ENCODE measurements at regions not wholly inside any gene's neighbourhood (a gene's known extent, or its start where the extent isn't known, plus 50 kb on each side); places are given as distances from the start of the nearest gene placed in this dataset.

GRCh38 chr15:70406617-70407335 lies 309.1 kb upstream of the TLE3 start:
- H3K36me3 ChIP-seq (ENCODE audit: control insufficient read depth in 3 of 3, insufficient read depth in 3 of 3, low read length in 3 of 3), result no peaks in the 10 kb centered on the region
- H3K4me1 ChIP-seq (ENCODE audit: control insufficient read depth in 3 of 3, insufficient read depth in 3 of 3, low read length in 3 of 3), result no peaks in the 10 kb centered on the region
- H3K4me3 ChIP-seq (ENCODE audit: low read length in 3 of 3), result no peak overlapping the region
- no peak overlapping the region for H3K9ac ChIP-seq (ENCODE audit: low read depth in 1 of 3, low read length in 3 of 3)
- peaks cover 0 to 5% (median 2%) of the 10 kb centered on the region in 3 donors for H3K9me3 ChIP-seq (ENCODE audit: control insufficient read depth in 3 of 3, low read length in 3 of 3)
- H3K27ac ChIP-seq (ENCODE audit: low read depth, low read length), result no peak overlapping the region
- peaks cover 2 to 6% (median 3%) of the 10 kb centered on the region in 3 donors for H3K27me3 ChIP-seq (ENCODE audit: control insufficient read depth in 3 of 3, insufficient read depth in 3 of 3, low read length in 3 of 3)

- Histone ChIP-seq H3K27me3 (ENCODE audit: control insufficient read depth in 3 of 3, insufficient read depth in 3 of 3, low read length in 3 of 3) (peaks cover 6 to 9% (median 8%) of the 10 kb centered on the region in 3 donors), H3K27ac (ENCODE audit: low read depth, low read length) (no peak overlapping the region)
Measured at GRCh38 chr15:70401709-70402108, 304.0 kb upstream of the TLE3 start.

GRCh38 chr15:70400766-70401541 lies 303.2 kb upstream of the TLE3 start:
- Histone ChIP-seq H3K9ac (ENCODE audit: low read depth in 1 of 3, low read length in 3 of 3) (no peak overlapping the region), H3K9me3 (ENCODE audit: control insufficient read depth in 3 of 3, low read length in 3 of 3) (no peaks in the 10 kb centered on the region), H3K4me3 (ENCODE audit: low read length in 3 of 3) (no peak overlapping the region), H3K27ac (ENCODE audit: low read depth, low read length) (no peak overlapping the region), H3K36me3 (ENCODE audit: control insufficient read depth in 3 of 3, insufficient read depth in 3 of 3, low read length in 3 of 3) (no peaks in the 10 kb centered on the region), H3K27me3 (ENCODE audit: control insufficient read depth in 3 of 3, insufficient read depth in 3 of 3, low read length in 3 of 3) (peaks cover 4 to 6% (median 6%) of the 10 kb centered on the region in 3 donors), H3K4me1 (ENCODE audit: control insufficient read depth in 3 of 3, insufficient read depth in 3 of 3, low read length in 3 of 3) (no peaks in the 10 kb centered on the region)

More at GRCh38 chr15:70401709-70402108, 304.0 kb upstream of the TLE3 start:
- H3K9ac ChIP-seq (ENCODE audit: low read depth in 1 of 3, low read length in 3 of 3), result no peak overlapping the region
- H3K9me3 ChIP-seq (ENCODE audit: control insufficient read depth in 3 of 3, low read length in 3 of 3), result peaks cover 0 to 2% (median 0%) of the 10 kb centered on the region in 3 donors
- no peaks in the 10 kb centered on the region for H3K36me3 ChIP-seq (ENCODE audit: control insufficient read depth in 3 of 3, insufficient read depth in 3 of 3, low read length in 3 of 3)
- H3K4me1 ChIP-seq (ENCODE audit: control insufficient read depth in 3 of 3, insufficient read depth in 3 of 3, low read length in 3 of 3), result no peaks in the 10 kb centered on the region
- H3K4me3 ChIP-seq (ENCODE audit: low read length in 3 of 3), result no peak overlapping the region

- H3K27me3 ChIP-seq (ENCODE audit: control insufficient read depth in 3 of 3, insufficient read depth in 3 of 3, low read length in 3 of 3), result peaks cover 4 to 12% (median 6%) of the 10 kb centered on the region in 3 donors
- no peaks in the 10 kb centered on the region for H3K36me3 ChIP-seq (ENCODE audit: control insufficient read depth in 3 of 3, insufficient read depth in 3 of 3, low read length in 3 of 3)
- H3K9me3 ChIP-seq (ENCODE audit: control insufficient read depth in 3 of 3, low read length in 3 of 3), result no peaks in the 10 kb centered on the region
Measured at GRCh38 chr15:70399204-70399603, 301.5 kb upstream of the TLE3 start.

GRCh38 chr15:70398694-70399093 lies 301.0 kb upstream of the TLE3 start:
- no peak overlapping the region for H3K27ac ChIP-seq (ENCODE audit: low read depth, low read length)
- H3K4me3 ChIP-seq (ENCODE audit: low read length in 3 of 3), result no peak overlapping the region
- no peak overlapping the region for H3K9ac ChIP-seq (ENCODE audit: low read depth in 1 of 3, low read length in 3 of 3)
- no peaks in the 10 kb centered on the region for H3K4me1 ChIP-seq (ENCODE audit: control insufficient read depth in 3 of 3, insufficient read depth in 3 of 3, low read length in 3 of 3)
- H3K27me3 ChIP-seq (ENCODE audit: control insufficient read depth in 3 of 3, insufficient read depth in 3 of 3, low read length in 3 of 3), result peaks cover 4 to 12% (median 6%) of the 10 kb centered on the region in 3 donors
- H3K36me3 ChIP-seq (ENCODE audit: control insufficient read depth in 3 of 3, insufficient read depth in 3 of 3, low read length in 3 of 3), result no peaks in the 10 kb centered on the region
- no peaks in the 10 kb centered on the region for H3K9me3 ChIP-seq (ENCODE audit: control insufficient read depth in 3 of 3, low read length in 3 of 3)

More at GRCh38 chr15:70399204-70399603, 301.5 kb upstream of the TLE3 start:
- Histone ChIP-seq H3K9ac (ENCODE audit: low read depth in 1 of 3, low read length in 3 of 3) (no peak overlapping the region), H3K27ac (ENCODE audit: low read depth, low read length) (no peak overlapping the region), H3K4me1 (ENCODE audit: control insufficient read depth in 3 of 3, insufficient read depth in 3 of 3, low read length in 3 of 3) (no peaks in the 10 kb centered on the region), H3K4me3 (ENCODE audit: low read length in 3 of 3) (no peak overlapping the region)

GRCh38 chr15:70396807-70397206 lies 299.1 kb upstream of the TLE3 start:
- Histone ChIP-seq H3K36me3 (ENCODE audit: control insufficient read depth in 3 of 3, insufficient read depth in 3 of 3, low read length in 3 of 3) (no peaks in the 10 kb centered on the region), H3K4me1 (ENCODE audit: control insufficient read depth in 3 of 3, insufficient read depth in 3 of 3, low read length in 3 of 3) (no peaks in the 10 kb centered on the region), H3K27me3 (ENCODE audit: control insufficient read depth in 3 of 3, insufficient read depth in 3 of 3, low read length in 3 of 3) (peaks cover 3 to 12% (median 6%) of the 10 kb centered on the region in 3 donors)

GRCh38 chr15:70395164-70395563 lies 297.4 kb upstream of the TLE3 start:
- Histone ChIP-seq H3K9ac (ENCODE audit: low read depth in 1 of 3, low read length in 3 of 3) (no peak overlapping the region), H3K27ac (ENCODE audit: low read depth, low read length) (no peak overlapping the region), H3K27me3 (ENCODE audit: control insufficient read depth in 3 of 3, insufficient read depth in 3 of 3, low read length in 3 of 3) (peaks cover 0 to 12% (median 0%) of the 10 kb centered on the region in 3 donors), H3K36me3 (ENCODE audit: control insufficient read depth in 3 of 3, insufficient read depth in 3 of 3, low read length in 3 of 3) (no peaks in the 10 kb centered on the region), H3K9me3 (ENCODE audit: control insufficient read depth in 3 of 3, low read length in 3 of 3) (no peaks in the 10 kb centered on the region), H3K4me1 (ENCODE audit: control insufficient read depth in 3 of 3, insufficient read depth in 3 of 3, low read length in 3 of 3) (no peaks in the 10 kb centered on the region), H3K4me3 (ENCODE audit: low read length in 3 of 3) (no peak overlapping the region)

More at GRCh38 chr15:70396807-70397206, 299.1 kb upstream of the TLE3 start:
- Histone ChIP-seq H3K27ac (ENCODE audit: low read depth, low read length) (no peak overlapping the region), H3K9me3 (ENCODE audit: control insufficient read depth in 3 of 3, low read length in 3 of 3) (no peaks in the 10 kb centered on the region), H3K4me3 (ENCODE audit: low read length in 3 of 3) (no peak overlapping the region), H3K9ac (ENCODE audit: low read depth in 1 of 3, low read length in 3 of 3) (no peak overlapping the region)

- Histone ChIP-seq H3K9me3 (ENCODE audit: control insufficient read depth in 3 of 3, low read length in 3 of 3) (no peaks in the 10 kb centered on the region), H3K36me3 (ENCODE audit: control insufficient read depth in 3 of 3, insufficient read depth in 3 of 3, low read length in 3 of 3) (no peaks in the 10 kb centered on the region), H3K27ac (ENCODE audit: low read depth, low read length) (no peak overlapping the region), H3K27me3 (ENCODE audit: control insufficient read depth in 3 of 3, insufficient read depth in 3 of 3, low read length in 3 of 3) (peaks cover 0 to 6% (median 0%) of the 10 kb centered on the region in 3 donors), H3K9ac (ENCODE audit: low read depth in 1 of 3, low read length in 3 of 3) (no peak overlapping the region), H3K4me3 (ENCODE audit: low read length in 3 of 3) (no peak overlapping the region), H3K4me1 (ENCODE audit: control insufficient read depth in 3 of 3, insufficient read depth in 3 of 3, low read length in 3 of 3) (no peaks in the 10 kb centered on the region)
Measured at GRCh38 chr15:70390723-70391122, 293.0 kb upstream of the TLE3 start.

- Histone ChIP-seq H3K9ac (ENCODE audit: low read depth in 1 of 3, low read length in 3 of 3) (no peak overlapping the region), H3K27me3 (ENCODE audit: control insufficient read depth in 3 of 3, insufficient read depth in 3 of 3, low read length in 3 of 3) (no peaks in the 10 kb centered on the region), H3K27ac (ENCODE audit: low read depth, low read length) (no peak overlapping the region), H3K4me1 (ENCODE audit: control insufficient read depth in 3 of 3, insufficient read depth in 3 of 3, low read length in 3 of 3) (no peaks in the 10 kb centered on the region), H3K4me3 (ENCODE audit: low read length in 3 of 3) (no peak overlapping the region), H3K36me3 (ENCODE audit: control insufficient read depth in 3 of 3, insufficient read depth in 3 of 3, low read length in 3 of 3) (no peaks in the 10 kb centered on the region), H3K9me3 (ENCODE audit: control insufficient read depth in 3 of 3, low read length in 3 of 3) (no peaks in the 10 kb centered on the region)
Measured at GRCh38 chr15:70387993-70388392, 290.3 kb upstream of the TLE3 start.

GRCh38 chr15:70387081-70387480 lies 289.4 kb upstream of the TLE3 start:
- Histone ChIP-seq H3K4me3 (ENCODE audit: low read length in 3 of 3) (no peak overlapping the region), H3K27ac (ENCODE audit: low read depth, low read length) (no peak overlapping the region), H3K9me3 (ENCODE audit: control insufficient read depth in 3 of 3, low read length in 3 of 3) (peaks cover 0 to 2% (median 1%) of the 10 kb centered on the region in 3 donors), H3K27me3 (ENCODE audit: control insufficient read depth in 3 of 3, insufficient read depth in 3 of 3, low read length in 3 of 3) (no peaks in the 10 kb centered on the region), H3K4me1 (ENCODE audit: control insufficient read depth in 3 of 3, insufficient read depth in 3 of 3, low read length in 3 of 3) (no peaks in the 10 kb centered on the region), H3K9ac (ENCODE audit: low read depth in 1 of 3, low read length in 3 of 3) (no peak overlapping the region), H3K36me3 (ENCODE audit: control insufficient read depth in 3 of 3, insufficient read depth in 3 of 3, low read length in 3 of 3) (no peaks in the 10 kb centered on the region)

All from skeletal muscle tissue (tissue), 3 donors.